Gastroesophageal sphincter (tissue), 3 donors: ENCODE measurements at regions not wholly inside any gene's neighbourhood (a gene's known extent, or its start where the extent isn't known, plus 50 kb on each side); places are given as distances from the start of the nearest gene placed in this dataset.

Experiments used
- EP300 ChIP-seq: sonication (generic); formaldehyde crosslinking; IDR thresholded peaks from one replicate; pipeline ENCODE4 v1.6.1; 2017; ENCODE audit warnings: antibody characterized with exemption, mild to moderate bottlenecking
- POLR2A ChIP-seq, 2 donors: fragments of 450-650 bp; IDR thresholded peaks; one replicate each; pipeline ENCODE4 v1.6.1; 2017; ENCODE audit warnings: antibody characterized with exemption in 2 of 2, mild to moderate bottlenecking in 2 of 2, moderate library complexity in 1 of 2
- POLR2AphosphoS5 ChIP-seq: sonication (generic); formaldehyde crosslinking; IDR thresholded peaks from one replicate; pipeline ENCODE4 v1.6.1; 2017; ENCODE audit warnings: antibody characterized with exemption
- TF ChIP-seq, protein P1 (sequence below), 4 experiments: fragments of 200-600 bp in 2 of 4; fragments of 450-650 bp in 2 of 4; sonication (generic) in 1 of 4; IDR thresholded peaks; one replicate each; pipeline ENCODE4 v1.5.1; 2017 to 2019; ENCODE audit warnings: antibody characterized with exemption in 4 of 4, mild to moderate bottlenecking in 2 of 4, moderate library complexity in 2 of 4

DNA sequence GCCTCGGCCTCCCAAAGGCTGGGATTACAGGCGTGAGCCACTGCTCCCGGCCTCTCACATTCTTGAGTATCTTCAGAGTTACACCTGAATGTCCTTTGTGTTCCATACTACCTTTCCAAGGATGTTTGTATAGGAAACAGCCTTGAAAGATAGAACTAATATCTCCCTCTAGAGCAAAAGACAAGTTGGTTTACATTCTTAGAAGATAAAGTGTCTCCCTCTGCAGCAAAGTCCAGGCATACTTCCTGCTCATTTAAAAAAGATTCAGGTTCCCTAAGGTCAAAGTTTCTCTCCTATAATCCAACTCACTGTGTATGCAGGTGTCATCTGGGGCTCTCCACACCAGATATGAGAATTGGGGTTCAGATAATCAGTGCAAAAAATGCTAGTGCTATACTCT, 224.4 kb downstream of the TPBG start:
- TF ChIP-seq, protein P1, sequence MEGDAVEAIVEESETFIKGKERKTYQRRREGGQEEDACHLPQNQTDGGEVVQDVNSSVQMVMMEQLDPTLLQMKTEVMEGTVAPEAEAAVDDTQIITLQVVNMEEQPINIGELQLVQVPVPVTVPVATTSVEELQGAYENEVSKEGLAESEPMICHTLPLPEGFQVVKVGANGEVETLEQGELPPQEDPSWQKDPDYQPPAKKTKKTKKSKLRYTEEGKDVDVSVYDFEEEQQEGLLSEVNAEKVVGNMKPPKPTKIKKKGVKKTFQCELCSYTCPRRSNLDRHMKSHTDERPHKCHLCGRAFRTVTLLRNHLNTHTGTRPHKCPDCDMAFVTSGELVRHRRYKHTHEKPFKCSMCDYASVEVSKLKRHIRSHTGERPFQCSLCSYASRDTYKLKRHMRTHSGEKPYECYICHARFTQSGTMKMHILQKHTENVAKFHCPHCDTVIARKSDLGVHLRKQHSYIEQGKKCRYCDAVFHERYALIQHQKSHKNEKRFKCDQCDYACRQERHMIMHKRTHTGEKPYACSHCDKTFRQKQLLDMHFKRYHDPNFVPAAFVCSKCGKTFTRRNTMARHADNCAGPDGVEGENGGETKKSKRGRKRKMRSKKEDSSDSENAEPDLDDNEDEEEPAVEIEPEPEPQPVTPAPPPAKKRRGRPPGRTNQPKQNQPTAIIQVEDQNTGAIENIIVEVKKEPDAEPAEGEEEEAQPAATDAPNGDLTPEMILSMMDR (IDR thresholded peaks at IDR 0.05) = no peak
- no peak for TF ChIP-seq POLR2A (IDR thresholded peaks at IDR 0.05)
- TF ChIP-seq POLR2AphosphoS5 = no peak
- no peak for TF ChIP-seq EP300
